T-helper 1 cell treated with Interleukin-12 subunit alpha and Interleukin-12 subunit beta and Interleukin-4 antibody, amounts not matched to agents 30 ng/mL and 1 ng/mL, for 36 hours (primary cell): ENCODE measurements at regions not wholly inside any gene's neighbourhood (a gene's known extent, or its start where the extent isn't known, plus 50 kb on each side); places are given as distances from the start of the nearest gene placed in this dataset.

Experiments used
- intact Hi-C: fragments of 100-400 bp; cut with micrococcal nuclease; formaldehyde crosslinking; loops from one replicate; pipeline ENCODE4 v1.15.1; 2024

- intact Hi-C loops = no loop called here
Observed at GRCh38 chr2:12795851-12796250, 79.1 kb downstream of the TRIB2 start.

- intact Hi-C loops = no loop called here
Observed at GRCh38 chr2:12796657-12797056, 79.9 kb downstream of the TRIB2 start.

GRCh38 chr2:12797815-12798214 lies 81.1 kb downstream of the TRIB2 start:
- intact Hi-C loops = no loop called here

GRCh38 chr2:12803607-12804006 lies 86.9 kb downstream of the TRIB2 start:
- intact Hi-C loops = no loop called here

- intact Hi-C loops = no loop called here
Observed at GRCh38 chr2:12804091-12804856, 87.5 kb downstream of the TRIB2 start.

- intact Hi-C loops = no loop called here
Observed at GRCh38 chr2:12805033-12805432, 88.3 kb downstream of the TRIB2 start.

GRCh38 chr2:12806549-12807242 lies 90.0 kb downstream of the TRIB2 start:
- intact Hi-C loops = no loop called here

- intact Hi-C loops = no loop called here
Observed at GRCh38 chr2:12807907-12808810, 91.4 kb downstream of the TRIB2 start.

- intact Hi-C loops = no loop called here
Observed at GRCh38 chr2:12809526-12809925, 92.8 kb downstream of the TRIB2 start.

- intact Hi-C loops = no loop called here
Observed at GRCh38 chr2:12811916-12812315, 95.2 kb downstream of the TRIB2 start.

GRCh38 chr2:12813166-12813565 lies 96.4 kb downstream of the TRIB2 start:
- intact Hi-C loops = no loop called here

GRCh38 chr2:12816379-12817306 lies 99.9 kb downstream of the TRIB2 start:
- intact Hi-C loops = no loop called here

- intact Hi-C loops = no loop called here
Observed at GRCh38 chr2:12817870-12818269, 101.1 kb downstream of the TRIB2 start.

- intact Hi-C loops = no loop called here
Observed at GRCh38 chr2:12818416-12819102, 101.8 kb downstream of the TRIB2 start.

- intact Hi-C loops = no loop called here
Observed at GRCh38 chr2:12819103-12819475, 102.4 kb downstream of the TRIB2 start.

- intact Hi-C loops = no loop called here
Observed at GRCh38 chr2:12819721-12820120, 103.0 kb downstream of the TRIB2 start.

GRCh38 chr2:12821656-12822055 lies 104.9 kb downstream of the TRIB2 start:
- intact Hi-C loops = no loop called here

- intact Hi-C loops = no loop called here
Observed at GRCh38 chr2:12824351-12824777, 107.6 kb downstream of the TRIB2 start.

GRCh38 chr2:12824778-12825379 lies 108.1 kb downstream of the TRIB2 start:
- intact Hi-C loops = no loop called here

- intact Hi-C loops = no loop called here
Observed at GRCh38 chr2:12826781-12827180, 110.0 kb downstream of the TRIB2 start.
